HG02938 (cell line): ENCODE measurements at regions not wholly inside any gene's neighbourhood (a gene's known extent, or its start where the extent isn't known, plus 50 kb on each side); places are given as distances from the start of the nearest gene placed in this dataset.

Experiments
- ATAC-seq: cut with Tn5 transposase; IDR thresholded peaks from one replicate; pipeline ENCODE4 v1.9.1; 2021; ENCODE audit warnings: mild to moderate bottlenecking, moderate library complexity; ENCODE audit not compliant: unreplicated experiment

- ATAC-seq: no peak
Observed at GRCh38 chr1:37128091-37128490, 93.8 kb upstream of the GRIK3 start.

DNA sequence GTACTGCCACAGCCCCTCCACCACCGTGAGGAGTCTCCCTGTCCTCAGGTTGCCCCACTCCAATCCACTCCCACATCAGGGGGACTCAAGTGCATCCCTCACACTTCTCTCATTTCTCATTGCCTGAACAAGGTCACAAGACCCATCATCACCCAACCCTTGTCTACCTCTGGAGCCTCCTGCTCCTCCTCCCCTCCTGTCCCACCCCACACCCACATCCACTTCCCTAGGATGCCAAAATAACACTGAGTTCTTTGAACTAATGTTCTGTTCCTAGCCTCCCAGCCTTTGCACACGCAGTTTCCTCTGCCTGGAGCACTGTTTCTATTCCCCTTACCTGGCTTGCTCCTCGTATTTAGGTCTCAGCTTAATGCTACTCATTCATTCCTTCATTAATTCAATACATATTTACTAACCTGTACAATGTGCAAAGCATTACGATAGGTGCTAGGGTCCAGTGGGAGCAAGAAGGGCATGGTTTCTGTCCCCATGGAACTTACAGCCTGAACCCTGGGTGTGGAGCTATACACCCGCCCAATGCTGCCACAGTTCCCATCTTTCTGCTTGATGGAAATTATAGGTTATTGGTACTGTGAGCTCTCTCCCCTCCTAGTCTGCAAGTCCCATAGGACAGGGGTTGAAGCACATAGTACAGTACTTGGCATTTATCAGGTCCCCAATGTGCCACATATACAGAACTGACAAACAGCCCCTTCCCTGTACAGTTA, 96.1 kb upstream of the GRIK3 start:
- ATAC-seq: no peak

GRCh38 chr1:37131281-37131680, 97.0 kb upstream of the GRIK3 start:
- no peak for ATAC-seq

DNA sequence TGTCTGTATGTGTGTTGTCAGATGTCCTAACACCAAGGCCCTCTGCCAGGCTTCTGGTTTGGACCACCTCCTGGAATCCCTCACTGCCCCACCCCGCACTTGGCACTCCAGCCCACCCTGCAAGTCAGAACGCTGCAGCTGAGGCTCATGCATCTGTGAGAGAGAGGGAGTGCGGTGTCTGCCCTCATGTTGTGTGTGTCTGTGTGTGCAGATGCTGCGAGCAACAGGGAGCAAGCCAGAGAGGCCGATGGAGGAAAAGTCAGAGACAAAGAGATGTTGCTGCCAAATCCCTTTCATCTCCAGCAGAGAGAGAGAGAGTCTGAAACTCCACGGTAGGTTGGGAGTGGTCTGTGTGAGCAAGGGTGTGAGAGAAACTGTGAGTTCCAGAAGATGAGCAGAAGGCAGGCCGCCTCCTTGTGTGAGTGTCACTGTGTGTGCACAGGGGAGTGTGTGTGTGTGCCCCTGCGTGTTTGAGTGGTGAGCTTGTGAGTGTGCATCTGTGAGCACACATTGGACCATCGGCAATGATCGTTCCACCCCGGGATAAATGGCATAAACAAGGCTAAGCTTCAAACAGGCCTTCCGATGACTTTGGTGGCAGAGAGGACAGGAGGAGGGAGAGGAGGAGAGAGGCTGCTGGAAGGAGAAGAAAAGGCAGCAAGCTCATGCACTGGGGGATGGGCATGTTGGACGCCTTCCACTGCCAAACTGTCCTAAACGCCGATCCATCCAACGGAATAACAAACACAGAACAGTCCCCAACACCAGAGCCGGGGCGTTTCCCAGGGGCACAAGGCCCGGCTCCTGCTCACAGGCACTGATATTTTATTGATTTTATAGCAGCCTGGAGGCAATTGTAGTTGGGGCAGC, 99.2 kb upstream of the GRIK3 start:
- no peak for ATAC-seq

DNA sequence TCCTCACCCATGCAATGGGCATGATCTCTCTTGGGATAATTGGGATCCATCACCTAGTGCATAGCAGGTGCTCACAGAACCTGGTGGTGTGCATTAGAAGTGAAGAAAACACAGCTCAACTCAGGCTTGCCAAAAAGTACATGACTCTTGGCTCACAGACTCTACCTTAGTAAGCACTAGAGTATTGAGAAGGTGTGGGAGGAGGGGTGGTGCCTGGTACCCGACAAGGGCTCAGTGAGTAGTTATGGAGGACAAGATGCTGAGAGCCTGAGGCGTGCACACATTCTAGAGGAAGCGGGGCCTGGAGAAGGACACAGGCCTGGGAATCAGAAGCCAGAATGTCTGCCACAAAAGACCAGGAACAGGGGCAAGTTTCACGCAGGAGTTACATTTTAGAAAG, 100.3 kb upstream of the GRIK3 start:
- ATAC-seq: no peak

DNA sequence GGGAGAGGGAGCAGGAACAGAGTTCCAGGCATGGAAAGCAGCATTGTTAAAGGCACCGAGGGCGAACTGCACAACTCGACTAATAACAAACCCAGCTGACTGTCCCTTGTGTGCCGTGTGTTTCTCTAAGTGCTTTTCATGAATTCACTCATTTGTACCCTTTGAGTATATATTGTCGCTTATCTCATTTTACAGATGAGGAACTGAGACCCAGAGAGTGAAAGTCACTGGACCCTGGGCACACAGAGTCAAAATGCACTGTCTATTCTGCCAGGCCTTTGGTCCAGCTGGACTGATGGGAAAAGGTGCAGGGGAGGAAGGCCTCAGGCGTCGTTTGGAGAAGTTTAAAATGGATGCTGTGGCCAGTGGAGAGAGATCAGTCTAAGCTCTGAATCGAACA, 100.7 kb upstream of the GRIK3 start:
- ATAC-seq: no peak

GRCh38 chr1:37137014-37137413, 102.7 kb upstream of the GRIK3 start:
- ATAC-seq: no peak

DNA sequence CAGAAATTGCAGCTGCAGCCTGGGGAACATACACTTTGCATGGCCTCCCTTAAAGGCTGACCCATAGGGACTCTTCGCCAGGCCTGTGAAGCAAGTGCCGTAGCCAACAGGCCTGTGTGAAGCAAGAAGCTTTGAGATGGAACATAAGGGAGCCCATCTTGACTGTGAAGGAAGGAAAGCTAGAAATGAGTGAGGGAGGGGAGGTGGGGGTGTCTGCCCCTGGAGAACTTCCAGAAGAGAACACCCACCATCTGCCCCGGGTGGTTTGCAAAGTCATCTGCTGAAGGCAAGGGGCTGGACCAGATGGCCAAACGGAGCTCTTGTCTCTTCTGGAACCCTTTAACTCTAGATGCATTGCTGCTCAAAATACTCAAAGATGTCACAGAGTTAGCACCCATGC, 103.3 kb upstream of the GRIK3 start:
- no peak for ATAC-seq

GRCh38 chr1:37143800-37144199, 109.5 kb upstream of the GRIK3 start:
- no peak for ATAC-seq

DNA sequence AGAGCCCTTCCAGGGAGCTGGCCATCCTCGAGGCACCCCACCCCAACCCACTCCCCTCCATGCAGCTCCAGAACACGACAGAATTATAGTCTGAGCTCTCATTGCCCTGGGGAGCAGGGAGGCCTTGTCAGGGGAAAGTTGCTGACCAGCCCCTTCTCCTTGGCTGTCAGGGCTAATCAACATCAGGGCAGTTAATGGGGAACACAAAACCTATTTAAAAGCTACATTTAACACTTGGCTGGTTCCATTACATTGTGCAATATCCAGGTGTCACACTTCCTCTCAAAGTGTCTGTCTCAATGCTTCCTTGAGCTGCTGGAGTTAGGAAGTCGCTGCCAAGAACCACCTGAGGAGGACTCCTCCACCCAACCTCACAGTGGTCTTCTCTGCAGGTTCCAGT, 111.8 kb upstream of the GRIK3 start:
- ATAC-seq: no peak

GRCh38 chr1:37147392-37147831, 113.1 kb upstream of the GRIK3 start:
- ATAC-seq: no peak

GRCh38 chr1:37147906-37148305, 113.6 kb upstream of the GRIK3 start:
- no peak for ATAC-seq

DNA sequence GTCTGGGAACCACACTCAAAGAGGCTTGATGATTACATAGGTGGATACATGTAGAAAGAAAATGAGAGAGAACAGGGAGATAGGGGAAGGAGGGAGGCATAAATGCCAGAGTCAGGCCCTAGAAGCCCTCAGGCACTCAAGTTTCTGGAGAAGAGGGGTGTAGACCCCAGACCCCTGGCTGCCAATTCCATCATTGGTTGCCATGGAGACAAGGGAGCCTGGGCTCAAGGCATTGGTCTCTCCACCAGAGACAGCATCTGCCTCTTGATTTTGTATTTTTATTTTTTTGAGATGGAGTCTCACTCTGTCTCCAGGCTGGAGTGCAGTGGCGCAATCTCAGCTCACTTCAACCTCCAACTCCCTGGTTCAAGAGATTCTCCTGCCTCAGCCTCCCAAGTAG, 114.3 kb upstream of the GRIK3 start:
- ATAC-seq: no peak

DNA sequence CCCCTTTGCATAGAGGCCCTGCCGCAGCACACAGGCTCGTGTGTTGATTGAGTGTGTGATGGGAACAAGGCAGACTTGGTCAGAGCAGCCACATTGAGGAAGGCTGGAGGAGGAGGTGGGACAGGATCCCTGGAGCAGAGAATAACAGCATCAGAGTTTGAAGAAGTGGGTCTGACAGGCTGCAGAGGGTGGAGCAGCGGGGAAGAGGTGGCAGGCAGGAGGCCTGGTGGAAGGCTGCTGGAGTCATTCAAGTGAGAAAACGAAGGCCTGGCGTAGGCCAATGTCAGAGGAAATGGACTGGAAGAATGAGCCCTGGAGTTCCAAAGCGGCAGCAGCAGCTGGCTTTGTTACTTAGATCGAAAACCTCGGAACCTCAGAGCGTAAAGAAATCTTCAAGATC, 115.0 kb upstream of the GRIK3 start:
- no peak for ATAC-seq

- ATAC-seq: no peak
Observed at GRCh38 chr1:37150986-37151385, 116.7 kb upstream of the GRIK3 start.

DNA sequence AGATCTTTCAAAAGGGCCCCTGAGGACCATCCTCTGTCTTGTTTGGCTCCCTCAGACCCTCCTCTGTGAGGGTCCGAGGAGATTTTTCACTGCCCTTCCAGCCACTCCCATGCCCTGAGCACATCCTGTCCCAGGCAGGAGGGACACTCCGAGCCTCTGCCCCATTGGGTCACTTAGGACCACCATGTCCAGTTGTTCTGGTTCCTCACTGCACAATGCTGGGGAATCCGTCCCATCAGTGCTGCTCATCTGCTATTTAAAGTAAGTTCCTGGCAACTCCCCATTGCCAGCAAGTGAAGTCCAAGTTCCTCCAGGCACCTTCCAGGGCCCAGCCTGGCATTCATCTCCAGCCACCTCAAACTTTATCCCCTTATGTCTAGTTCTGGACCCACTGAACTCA, 117.5 kb upstream of the GRIK3 start:
- ATAC-seq: no peak

DNA sequence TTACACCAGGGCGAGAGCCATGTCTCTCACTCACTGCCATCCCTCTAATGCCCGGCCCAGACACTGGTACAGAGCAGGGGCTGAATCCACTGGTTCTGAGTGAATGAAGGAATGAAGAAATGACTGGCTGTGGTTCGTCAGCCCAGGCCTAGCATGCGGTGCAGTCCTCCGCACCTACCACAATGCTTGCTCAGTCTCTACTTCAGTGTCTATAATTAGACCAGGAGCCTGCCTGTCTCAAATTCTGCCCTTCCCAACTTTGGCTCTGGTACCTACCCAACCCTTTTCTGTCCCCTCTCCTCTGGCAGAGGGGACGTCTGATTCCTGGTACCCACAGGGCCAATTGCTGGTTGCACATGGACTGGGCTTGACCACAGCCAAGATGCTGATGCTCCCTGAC, 118.2 kb upstream of the GRIK3 start:
- ATAC-seq: no peak

DNA sequence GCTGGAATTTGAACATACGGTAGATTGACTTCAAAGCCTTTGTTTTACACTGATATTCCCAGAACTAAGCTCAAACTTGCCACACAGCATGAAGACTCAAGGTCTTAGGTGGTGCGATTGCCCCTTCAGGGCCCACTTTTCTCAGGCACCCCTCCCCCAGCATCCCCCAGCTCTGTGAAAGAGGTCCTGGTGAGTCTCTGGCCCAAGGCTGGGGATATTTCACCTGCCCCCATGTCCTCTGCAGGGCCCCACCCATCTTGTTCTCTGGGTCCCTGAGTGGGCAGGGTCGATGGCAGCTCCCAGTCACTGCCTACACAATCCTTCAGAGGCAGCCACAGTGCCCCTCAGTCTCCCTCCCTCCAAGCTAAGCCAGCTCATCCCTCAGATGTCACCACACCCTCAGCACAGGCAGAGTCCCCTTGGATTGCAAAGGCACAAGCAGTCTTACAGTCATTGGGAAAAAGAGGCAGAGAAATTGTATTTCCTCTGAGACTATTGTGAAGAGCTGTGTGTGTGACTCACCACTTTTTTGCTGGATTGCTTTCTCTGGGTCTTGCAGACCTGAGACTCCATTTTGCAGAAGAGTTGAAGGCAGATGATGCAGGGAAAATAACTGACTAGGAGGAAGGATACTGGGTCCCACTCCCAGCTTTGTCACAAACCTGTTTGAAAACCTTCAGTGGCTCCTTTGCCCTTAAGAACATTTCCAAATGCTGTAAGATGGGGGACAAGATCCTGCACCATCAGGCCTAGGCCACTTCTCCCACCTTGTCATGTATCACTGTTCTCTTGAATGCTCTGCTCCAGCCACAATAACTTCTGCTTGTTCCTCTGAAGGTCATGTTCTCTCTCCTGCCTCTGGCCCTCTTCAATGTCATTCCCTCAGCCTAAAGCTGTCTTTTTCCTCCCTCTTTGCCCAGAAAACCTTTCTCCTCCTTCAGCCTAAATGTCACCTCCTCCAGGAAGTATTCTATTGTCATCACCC, 119.1 kb upstream of the GRIK3 start:
- ATAC-seq: no peak

DNA sequence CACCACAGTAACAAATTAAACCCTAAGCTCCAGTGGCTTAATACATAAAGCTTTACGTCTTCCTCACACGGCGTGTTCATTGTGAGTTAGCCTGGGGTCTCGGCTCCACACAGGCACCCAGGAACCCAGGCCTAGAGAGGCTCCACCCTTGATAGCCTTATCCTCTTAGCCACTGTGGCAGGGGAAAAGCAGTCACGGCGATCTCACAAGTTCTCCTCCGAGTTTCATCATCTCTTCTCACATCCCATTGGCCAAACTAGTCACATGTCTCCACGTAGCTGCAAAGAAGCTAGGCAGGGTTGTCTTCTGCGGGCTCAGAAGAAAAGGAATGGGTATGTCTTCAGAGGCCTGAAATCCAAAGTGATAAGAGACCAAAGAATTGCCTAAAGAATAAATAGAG, 122.3 kb upstream of the GRIK3 start:
- ATAC-seq: no peak

GRCh38 chr1:37157634-37158033, 123.3 kb upstream of the GRIK3 start:
- no peak for ATAC-seq

DNA sequence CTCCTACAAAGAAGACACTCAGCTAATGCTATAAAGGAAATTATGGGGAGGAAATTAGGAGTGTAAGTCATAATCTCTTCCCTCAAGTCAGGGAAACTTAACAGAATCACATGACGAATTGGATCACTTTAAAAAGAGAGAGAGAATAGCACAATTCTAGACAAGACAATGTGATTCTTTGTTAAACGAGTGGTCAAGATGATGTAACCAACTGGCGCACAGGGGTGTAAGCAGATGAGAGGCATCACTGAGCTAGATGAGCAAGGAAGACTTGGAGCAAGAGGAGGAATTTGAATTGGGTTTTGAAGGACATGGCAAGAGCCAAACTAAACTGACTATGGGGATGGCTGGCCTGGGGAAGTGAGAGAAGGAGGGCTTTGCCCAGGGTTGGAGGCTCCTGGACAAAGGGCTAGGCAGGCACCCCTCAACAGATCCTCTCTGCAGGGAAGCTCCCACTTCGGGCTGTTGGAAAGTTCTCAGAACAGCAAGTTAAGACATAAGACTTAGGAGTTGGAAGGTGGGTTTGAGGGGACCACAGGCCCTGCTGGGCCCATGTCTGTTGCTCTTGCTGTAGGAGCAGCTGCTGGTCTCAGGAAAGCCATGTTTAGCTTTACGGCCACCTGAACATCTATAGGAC, 123.9 kb upstream of the GRIK3 start:
- ATAC-seq: no peak
